ENCODE measurements at regions not wholly inside any gene's neighbourhood (a gene's known extent, or its start where the extent isn't known, plus 50 kb on each side); places are given as distances from the start of the nearest gene placed in this dataset.
"Not testable (repeated sequence)": the region's sequence is repeated elsewhere in the genome, so short reads cannot be mapped to it uniquely, and the experiment has no call there.

DNA sequence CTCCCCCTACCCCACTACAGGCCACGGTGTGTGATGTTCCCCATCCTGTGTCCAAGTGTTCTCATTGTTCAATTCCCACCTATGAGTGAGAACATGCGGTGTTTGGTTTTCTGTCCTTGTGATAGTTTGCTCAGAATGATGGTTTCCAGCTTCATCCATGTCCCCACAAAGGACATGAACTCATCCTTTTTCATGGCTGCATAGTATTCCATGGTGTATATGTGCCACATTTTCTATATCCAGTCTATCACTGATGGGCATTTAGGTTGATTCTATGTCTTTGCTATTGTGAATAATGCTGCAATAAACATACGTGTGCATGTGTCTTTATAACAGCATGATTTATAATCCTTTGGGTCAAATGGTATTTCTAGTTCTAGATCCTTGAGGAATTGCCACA, 573.4 kb downstream of the TMTC2 start:
- not testable (repeated sequence) for TF ChIP-seq BHLHE40 (IDR thresholded peaks at IDR 0.05; ENCODE audit: borderline replicate concordance); SP1 (IDR thresholded peaks at IDR 0.05); CTBP1 (IDR thresholded peaks at IDR 0.05; ENCODE audit: borderline replicate concordance); NFRKB (IDR thresholded peaks at IDR 0.05)
